A549 (cell line): ENCODE measurements at regions not wholly inside any gene's neighbourhood (a gene's known extent, or its start where the extent isn't known, plus 50 kb on each side); places are given as distances from the start of the nearest gene placed in this dataset.

Experiments
- ATAC-seq, 2 experiments: fragments of 200-7000 bp in 1 of 2; fragments of >200 bp in 1 of 2; cut with Nextera tagmentation in 1 of 2; cut with Tn5 transposase in 1 of 2; 3 replicates each; pipeline versions ENCODE4 v1.8.0 to v1.9.1; 2018 to 2020; ENCODE audit warnings: mild to moderate bottlenecking in 1 of 2, moderate library complexity in 1 of 2
- CTCF ChIA-PET: fragments of 300-600 bp; sonication (Branson Sonifier 250); formaldehyde crosslinking; extraction: SDS; loops from one replicate; lab custom pipeline; 2021; ENCODE audit warnings: antibody characterized with exemption, inconsistent platforms; lab: Yijun Ruan, JAX
- POLR2A ChIA-PET: fragments of 350-600 bp; formaldehyde crosslinking; extraction: SDS; loops from one replicate; lab custom pipeline; 2021; ENCODE audit warnings: antibody characterized with exemption, inconsistent platforms; lab: Yijun Ruan, JAX
- DNase-seq, 2 experiments: peaks; one replicate each; pipeline versions ENCODE4 v3.0.0 to v3.0.0-alpha.2; 2011 to 2016; ENCODE audit warnings: low read depth in 1 of 2, low spot score in 1 of 2
- FAIRE-seq: peaks from 2 replicates; lab custom pipeline; 2011; peaks lifted over from hg19 to GRCh38; lab: Jason Lieb, UNC
- H3K27ac ChIP-seq, 2 experiments: fragments of >200 bp; sonication (Bioruptor Twin); formaldehyde crosslinking; 3 replicates each; pipeline ENCODE4 v1.5.1; 2016 to 2017
- H3K4me1 ChIP-seq: fragments of >200 bp; sonication (Bioruptor Twin); formaldehyde crosslinking; 3 replicates; pipeline ENCODE4 v1.6.1; 2016
- H3K4me2 ChIP-seq: fragments of >200 bp; sonication (Bioruptor Twin); formaldehyde crosslinking; 3 replicates; pipeline ENCODE4 v1.6.1; 2016
- H3K4me3 ChIP-seq: fragments of >200 bp; sonication (Bioruptor Twin); formaldehyde crosslinking; 3 replicates; pipeline ENCODE4 v1.5.1; 2016
- H3K9me3 ChIP-seq: fragments of >200 bp; sonication (Bioruptor Twin); formaldehyde crosslinking; 3 replicates; pipeline ENCODE4 v1.6.1; 2016
- ATOH8 ChIP-seq: fragments of 250-450 bp; sonication (Bioruptor Pico); IDR thresholded peaks from 2 replicates; pipeline ENCODE4 v1.5.0; 2020; ENCODE audit warnings: low read depth, mild to moderate bottlenecking, moderate library complexity
- BHLHE40 ChIP-seq: IDR thresholded peaks from 2 replicates; pipeline ENCODE4 v1.6.1; 2012; ENCODE audit warnings: low read depth, low read length, inconsistent platforms
- CBX8 ChIP-seq: fragments of 200-600 bp; sonication (generic); IDR thresholded peaks from 2 replicates; pipeline ENCODE4 v1.6.1; 2016
- ELK1 ChIP-seq: fragments of 150-350 bp; IDR thresholded peaks from 2 replicates; pipeline ENCODE4 v1.6.1; 2014; ENCODE audit warnings: low read depth, mild to moderate bottlenecking, low read length
- EP300 ChIP-seq, 2 experiments: fragments of >200 bp; sonication (Bioruptor Twin); formaldehyde crosslinking; IDR thresholded peaks; 2 replicates in 1 of 2; 3 replicates in 1 of 2; pipeline ENCODE4 v1.6.1; 2016 to 2017
- ESRRA ChIP-seq: fragments of 150-350 bp; IDR thresholded peaks from 2 replicates; pipeline ENCODE4 v1.6.1; 2014; ENCODE audit warnings: mild to moderate bottlenecking, low read length, borderline replicate concordance
- GATA3 ChIP-seq: IDR thresholded peaks from 2 replicates; pipeline ENCODE4 v1.6.1; 2012; ENCODE audit warnings: borderline replicate concordance
- HES2 ChIP-seq: fragments of >200 bp; sonication (Bioruptor Twin); formaldehyde crosslinking; IDR thresholded peaks from 2 replicates; pipeline ENCODE4 v1.6.1; 2016
- HEYL ChIP-seq: fragments of 250-450 bp; sonication (Bioruptor Pico); IDR thresholded peaks from 2 replicates; pipeline ENCODE4 v1.8.0; 2021; ENCODE audit warnings: mild to moderate bottlenecking, moderate library complexity
- HOXB13 ChIP-seq: fragments of 250-450 bp; sonication (Bioruptor Pico); IDR thresholded peaks from 2 replicates; pipeline ENCODE4 v1.5.0; 2020; ENCODE audit warnings: low read depth, mild to moderate bottlenecking, moderate library complexity
- HOXB5 ChIP-seq: fragments of 250-450 bp; sonication (Bioruptor Pico); IDR thresholded peaks from 2 replicates; pipeline ENCODE4 v1.5.0; 2020; ENCODE audit warnings: mild to moderate bottlenecking, moderate library complexity
- JUN ChIP-seq, 2 experiments: fragments of >200 bp; sonication (Bioruptor Twin); formaldehyde crosslinking; IDR thresholded peaks; 2 replicates in 1 of 2; 3 replicates in 1 of 2; pipeline ENCODE4 v1.6.1; 2016 to 2017
- KDM1A ChIP-seq: fragments of 200-600 bp; sonication (generic); IDR thresholded peaks from 2 replicates; pipeline ENCODE4 v1.6.1; 2016; ENCODE audit warnings: low read depth, mild to moderate bottlenecking
- KDM5A ChIP-seq: fragments of 200-600 bp; sonication (generic); IDR thresholded peaks from 2 replicates; pipeline ENCODE4 v1.6.1; 2016; ENCODE audit warnings: antibody characterized with exemption, mild to moderate bottlenecking
- MAX ChIP-seq: IDR thresholded peaks from 2 replicates; pipeline ENCODE4 v1.6.1; 2012
- MYC ChIP-seq: IDR thresholded peaks from 2 replicates; pipeline ENCODE4 v1.6.1; 2012; ENCODE audit warnings: mild to moderate bottlenecking, inconsistent platforms, low read length, improper control_type of control experiment, borderline replicate concordance
- NR3C1 ChIP-seq: fragments of >200 bp; sonication (Bioruptor Twin); formaldehyde crosslinking; IDR thresholded peaks from 3 replicates; pipeline ENCODE4 v1.6.1; 2017
- PBX3 ChIP-seq: IDR thresholded peaks from 2 replicates; pipeline ENCODE4 v1.6.1; 2012
- RCOR1 ChIP-seq: fragments of 150-350 bp; IDR thresholded peaks from 2 replicates; pipeline ENCODE4 v1.6.1; 2014; ENCODE audit warnings: antibody characterized with exemption, low read length, low read depth
- REST ChIP-seq: fragments of 200-600 bp; sonication (generic); IDR thresholded peaks from 2 replicates; pipeline ENCODE4 v1.6.1; 2016; ENCODE audit warnings: antibody characterized with exemption, mild to moderate bottlenecking, moderate library complexity
- TP53 ChIP-seq: fragments of 250-450 bp; sonication (Bioruptor Pico); IDR thresholded peaks from 2 replicates; pipeline ENCODE4 v1.5.0; 2021; ENCODE audit warnings: mild to moderate bottlenecking, moderate library complexity
- ZNF302 ChIP-seq: fragments of 250-450 bp; sonication (Bioruptor Pico); IDR thresholded peaks from 2 replicates; pipeline ENCODE4 v1.9.0; 2021; ENCODE audit warnings: inconsistent platforms, mild to moderate bottlenecking, moderate library complexity
- ZSCAN20 ChIP-seq: fragments of 250-450 bp; sonication (Bioruptor Pico); IDR thresholded peaks from 2 replicates; pipeline ENCODE4 v1.8.0; 2022; ENCODE audit warnings: mild to moderate bottlenecking, moderate library complexity
- WGBS: methylation state at CpG from one replicate; pipeline ENCODE4 v1.1.6; 2017; ENCODE audit errors: missing lambda C conversion rate; 5-methylcytosine and 5-hydroxymethylcytosine counted together

- CTCF ChIA-PET: interaction anchor here (0.8 to 4.2 kb wide), 4 partner anchors 11 to 181 kb away, joined by 4 to 39 read pairs (median 14); no protein-coding TSS in a partner anchor
- no peak for FAIRE-seq
Observed at GRCh38 chr17:37831492-37831891, 86.6 kb upstream of the HNF1B start.

GRCh38 chr17:37830151-37830993 is 85.5 kb upstream of the HNF1B start:
- ChIA-PET CTCF (interaction anchor here (0.8 to 4.2 kb wide), 6 partner anchors 10 to 180 kb away, joined by 4 to 39 read pairs (median 14); no protein-coding TSS in a partner anchor), POLR2A (interaction anchor here (0.6 kb wide), 1 partner anchor 582 kb away, joined by 10 read pairs; no protein-coding TSS in a partner anchor)
- peak overlapping the region in 1 of 2 experiments; percentile 73; a peak in 1 of 6 replicates for H3K27ac ChIP-seq
- peaks cover 25% of the 10 kb centered on the region for H3K4me1 ChIP-seq
- 95% methylated on average over 12 of the region's 12 CpGs for WGBS
- DNase-seq (no peak), FAIRE-seq (no peak), ATAC-seq (no peak)
- no peak for TF ChIP-seq MYC
- TF ChIP-seq RCOR1: no peak
- no peak for TF ChIP-seq KDM1A
- TF ChIP-seq JUN (IDR thresholded peaks at IDR 0.05): no peak
- H3K4me2 ChIP-seq: no peak overlapping the region
- H3K4me3 ChIP-seq: no peak overlapping the region
- no peaks in the 10 kb centered on the region for H3K9me3 ChIP-seq

More at GRCh38 chr17:37831492-37831891, 86.6 kb upstream of the HNF1B start:
- H3K4me3 ChIP-seq: no peak overlapping the region
- ATAC-seq (no peak), DNase-seq (no peak)
- WGBS: 94% methylated on average over 5 of the region's 5 CpGs
- TF ChIP-seq JUN (IDR thresholded peaks at IDR 0.05) (no peak), PBX3 (no peak), HES2 (no peak), HOXB13 (CRISPR knock-in tag) (no peak), REST (no peak), ZSCAN20 (no peak), ELK1 (no peak), CBX8 (no peak)
- no peaks in the 10 kb centered on the region for H3K9me3 ChIP-seq
- peaks cover 21% of the 10 kb centered on the region for H3K4me1 ChIP-seq
- no peak overlapping the region for H3K27ac ChIP-seq
- no peak overlapping the region for H3K4me2 ChIP-seq
- POLR2A ChIA-PET: no interaction called here

- Histone ChIP-seq H3K9me3 (no peaks in the 10 kb centered on the region), H3K4me2 (no peak overlapping the region), H3K27ac (peak overlapping the region in 1 of 2 experiments; percentile 73; a peak in 3 of 6 replicates), H3K4me3 (no peak overlapping the region), H3K4me1 (peaks cover 33% of the 10 kb centered on the region)
- ATAC-seq (no peak), FAIRE-seq (no peak), DNase-seq (no peak)
- ChIA-PET POLR2A (no interaction called here), CTCF (interaction anchor here (1.3 to 4.2 kb wide), 4 partner anchors 9 to 13 kb away, joined by 4 to 39 read pairs (median 19); no protein-coding TSS in a partner anchor)
- WGBS: 83% methylated on average over 5 of the region's 5 CpGs
- TF ChIP-seq JUN (IDR thresholded peaks at IDR 0.05): no peak
- TF ChIP-seq KDM5A: no peak
- TF ChIP-seq ESRRA: no peak
- TF ChIP-seq TP53 (CRISPR knock-in tag): no peak
- TF ChIP-seq EP300 (IDR thresholded peaks at IDR 0.05): no peak
- TF ChIP-seq ZNF302 (CRISPR knock-in tag): no peak
- TF ChIP-seq BHLHE40: no peak
- TF ChIP-seq HEYL (CRISPR knock-in tag): no peak
- TF ChIP-seq GATA3: no peak
- TF ChIP-seq HOXB5 (CRISPR knock-in tag): no peak
- TF ChIP-seq NR3C1: no peak
- TF ChIP-seq MAX: no peak
- TF ChIP-seq ATOH8 (CRISPR knock-in tag): no peak
Observed at GRCh38 chr17:37829592-37830123, 84.8 kb upstream of the HNF1B start.
